ENCODE measurements at regions not wholly inside any gene's neighbourhood (a gene's known extent, or its start where the extent isn't known, plus 50 kb on each side); places are given as distances from the start of the nearest gene placed in this dataset.

GRCh38 chr13:73576291-73576690, 517.5 kb downstream of the KLF5 start:
- Mint-ChIP-seq H3K4me1 (ENCODE audit: low read depth) (peaks cover 4% of the 10 kb centered on the region), H3K27me3 (ENCODE audit: low read depth) (peaks cover 7% of the 10 kb centered on the region), H3K36me3 (ENCODE audit: low read depth) (no peaks in the 10 kb centered on the region), H3K4me3 (no peak overlapping the region), H3K27ac (no peak overlapping the region), H3K9me3 (no peaks in the 10 kb centered on the region)

- H3K9me3 Mint-ChIP-seq: no peaks in the 10 kb centered on the region
- no peak overlapping the region for H3K27ac Mint-ChIP-seq
- H3K27me3 Mint-ChIP-seq (ENCODE audit: low read depth): peaks cover 7% of the 10 kb centered on the region
- H3K36me3 Mint-ChIP-seq (ENCODE audit: low read depth): no peaks in the 10 kb centered on the region
- H3K4me1 Mint-ChIP-seq (ENCODE audit: low read depth): no peaks in the 10 kb centered on the region
- no peak overlapping the region for H3K4me3 Mint-ChIP-seq
These were observed 514.0 kb downstream of the KLF5 start for GRCh38 chr13:73572824-73573223.

- Mint-ChIP-seq H3K27me3 (ENCODE audit: low read depth) (peaks cover 7% of the 10 kb centered on the region), H3K4me3 (no peak overlapping the region), H3K27ac (no peak overlapping the region), H3K36me3 (ENCODE audit: low read depth) (no peaks in the 10 kb centered on the region), H3K9me3 (peaks cover 3% of the 10 kb centered on the region), H3K4me1 (ENCODE audit: low read depth) (no peaks in the 10 kb centered on the region)
These were observed 512.6 kb downstream of the KLF5 start for GRCh38 chr13:73571376-73571775.

- no peak overlapping the region for H3K27ac Mint-ChIP-seq
- no peaks in the 10 kb centered on the region for H3K4me1 Mint-ChIP-seq (ENCODE audit: low read depth)
- H3K27me3 Mint-ChIP-seq (ENCODE audit: low read depth): no peaks in the 10 kb centered on the region
- H3K4me3 Mint-ChIP-seq: no peak overlapping the region
- H3K36me3 Mint-ChIP-seq (ENCODE audit: low read depth): no peaks in the 10 kb centered on the region
- H3K9me3 Mint-ChIP-seq: no peaks in the 10 kb centered on the region
These were observed 498.1 kb downstream of the KLF5 start for GRCh38 chr13:73556902-73557301.

- Mint-ChIP-seq H3K4me1 (ENCODE audit: low read depth) (no peaks in the 10 kb centered on the region), H3K36me3 (ENCODE audit: low read depth) (no peaks in the 10 kb centered on the region), H3K27ac (no peak overlapping the region), H3K9me3 (no peaks in the 10 kb centered on the region), H3K27me3 (ENCODE audit: low read depth) (no peaks in the 10 kb centered on the region), H3K4me3 (no peak overlapping the region)
These were observed 497.3 kb downstream of the KLF5 start for GRCh38 chr13:73556128-73556527.

- H3K36me3 Mint-ChIP-seq (ENCODE audit: low read depth): no peaks in the 10 kb centered on the region
- H3K4me1 Mint-ChIP-seq (ENCODE audit: low read depth): no peaks in the 10 kb centered on the region
- H3K27me3 Mint-ChIP-seq (ENCODE audit: low read depth): no peaks in the 10 kb centered on the region
- H3K4me3 Mint-ChIP-seq: no peak overlapping the region
- H3K9me3 Mint-ChIP-seq: no peaks in the 10 kb centered on the region
- no peak overlapping the region for H3K27ac Mint-ChIP-seq
These were observed 492.9 kb downstream of the KLF5 start for GRCh38 chr13:73551736-73552135.

GRCh38 chr13:73549717-73550116, 490.9 kb downstream of the KLF5 start:
- Mint-ChIP-seq H3K4me3 (no peak overlapping the region), H3K27me3 (ENCODE audit: low read depth) (no peaks in the 10 kb centered on the region), H3K27ac (no peak overlapping the region), H3K4me1 (ENCODE audit: low read depth) (no peaks in the 10 kb centered on the region), H3K9me3 (no peaks in the 10 kb centered on the region), H3K36me3 (ENCODE audit: low read depth) (no peaks in the 10 kb centered on the region)

GRCh38 chr13:73548449-73548848, 489.6 kb downstream of the KLF5 start:
- no peaks in the 10 kb centered on the region for H3K36me3 Mint-ChIP-seq (ENCODE audit: low read depth)
- H3K4me3 Mint-ChIP-seq: no peak overlapping the region
- H3K27me3 Mint-ChIP-seq (ENCODE audit: low read depth): no peaks in the 10 kb centered on the region
- H3K4me1 Mint-ChIP-seq (ENCODE audit: low read depth): no peaks in the 10 kb centered on the region
- H3K9me3 Mint-ChIP-seq: no peaks in the 10 kb centered on the region
- no peak overlapping the region for H3K27ac Mint-ChIP-seq

GRCh38 chr13:73547239-73547638, 488.4 kb downstream of the KLF5 start:
- Mint-ChIP-seq H3K36me3 (ENCODE audit: low read depth) (no peaks in the 10 kb centered on the region), H3K9me3 (no peaks in the 10 kb centered on the region), H3K27ac (no peak overlapping the region), H3K4me3 (no peak overlapping the region), H3K27me3 (ENCODE audit: low read depth) (no peaks in the 10 kb centered on the region), H3K4me1 (ENCODE audit: low read depth) (no peaks in the 10 kb centered on the region)

- Mint-ChIP-seq H3K9me3 (no peaks in the 10 kb centered on the region), H3K36me3 (ENCODE audit: low read depth) (no peaks in the 10 kb centered on the region), H3K27me3 (ENCODE audit: low read depth) (no peaks in the 10 kb centered on the region), H3K27ac (no peak overlapping the region), H3K4me1 (ENCODE audit: low read depth) (no peaks in the 10 kb centered on the region), H3K4me3 (no peak overlapping the region)
These were observed 485.4 kb downstream of the KLF5 start for GRCh38 chr13:73544175-73544574.

- Mint-ChIP-seq H3K9me3 (no peaks in the 10 kb centered on the region), H3K4me3 (no peak overlapping the region), H3K27ac (no peak overlapping the region), H3K36me3 (ENCODE audit: low read depth) (no peaks in the 10 kb centered on the region), H3K27me3 (ENCODE audit: low read depth) (no peaks in the 10 kb centered on the region), H3K4me1 (ENCODE audit: low read depth) (no peaks in the 10 kb centered on the region)
These were observed 483.6 kb downstream of the KLF5 start for GRCh38 chr13:73542446-73542845.

- no peaks in the 10 kb centered on the region for H3K36me3 Mint-ChIP-seq (ENCODE audit: low read depth)
- H3K4me1 Mint-ChIP-seq (ENCODE audit: low read depth): no peaks in the 10 kb centered on the region
- no peaks in the 10 kb centered on the region for H3K27me3 Mint-ChIP-seq (ENCODE audit: low read depth)
- no peak overlapping the region for H3K4me3 Mint-ChIP-seq
- H3K27ac Mint-ChIP-seq: no peak overlapping the region
- H3K9me3 Mint-ChIP-seq: no peaks in the 10 kb centered on the region
These were observed 478.1 kb downstream of the KLF5 start for GRCh38 chr13:73536865-73537264.

GRCh38 chr13:73535341-73535740, 476.5 kb downstream of the KLF5 start:
- H3K27ac Mint-ChIP-seq: no peak overlapping the region
- H3K36me3 Mint-ChIP-seq (ENCODE audit: low read depth): no peaks in the 10 kb centered on the region
- no peaks in the 10 kb centered on the region for H3K27me3 Mint-ChIP-seq (ENCODE audit: low read depth)
- H3K4me1 Mint-ChIP-seq (ENCODE audit: low read depth): no peaks in the 10 kb centered on the region
- H3K9me3 Mint-ChIP-seq: no peaks in the 10 kb centered on the region
- H3K4me3 Mint-ChIP-seq: no peak overlapping the region

- Mint-ChIP-seq H3K27ac (no peak overlapping the region), H3K4me1 (ENCODE audit: low read depth) (no peaks in the 10 kb centered on the region), H3K27me3 (ENCODE audit: low read depth) (peaks cover 3% of the 10 kb centered on the region), H3K36me3 (ENCODE audit: low read depth) (no peaks in the 10 kb centered on the region), H3K9me3 (no peaks in the 10 kb centered on the region), H3K4me3 (no peak overlapping the region)
These were observed 474.2 kb downstream of the KLF5 start for GRCh38 chr13:73532987-73533510.

- Mint-ChIP-seq H3K4me1 (ENCODE audit: low read depth) (no peaks in the 10 kb centered on the region), H3K9me3 (no peaks in the 10 kb centered on the region), H3K36me3 (ENCODE audit: low read depth) (no peaks in the 10 kb centered on the region), H3K27me3 (ENCODE audit: low read depth) (peaks cover 4% of the 10 kb centered on the region), H3K4me3 (no peak overlapping the region), H3K27ac (no peak overlapping the region)
These were observed 473.8 kb downstream of the KLF5 start for GRCh38 chr13:73532582-73532981.

GRCh38 chr13:73531014-73531413, 472.2 kb downstream of the KLF5 start:
- Mint-ChIP-seq H3K27ac (no peak overlapping the region), H3K36me3 (ENCODE audit: low read depth) (no peaks in the 10 kb centered on the region), H3K4me3 (no peak overlapping the region), H3K4me1 (ENCODE audit: low read depth) (no peaks in the 10 kb centered on the region), H3K27me3 (ENCODE audit: low read depth) (peaks cover 8% of the 10 kb centered on the region), H3K9me3 (no peaks in the 10 kb centered on the region)

All from T-helper 1 cell treated with Interleukin-12 subunit alpha and Interleukin-12 subunit beta and Interleukin-4 antibody, amounts not matched to agents 30 μg/mL and 1 μg/mL, for 36 hours (primary cell).